H9 (cell line): ENCODE measurements at regions not wholly inside any gene's neighbourhood (a gene's known extent, or its start where the extent isn't known, plus 50 kb on each side); places are given as distances from the start of the nearest gene placed in this dataset.

ENCODE experiments used
- DNase-seq: peaks from one replicate; pipeline ENCODE4 v3.0.0-alpha.2; 2017
- H2AFZ ChIP-seq: one replicate; pipeline ENCODE4 v1.6.1; 2013; ENCODE audit warnings: mild to moderate bottlenecking, low read length, control low read depth, moderate library complexity
- H2AK5ac ChIP-seq: 2 replicates; pipeline ENCODE4 v1.6.1; 2013; ENCODE audit warnings: low read length, control low read depth, mixed read lengths; ENCODE audit not compliant: insufficient read length
- H2BK120ac ChIP-seq: one replicate; pipeline ENCODE4 v1.6.1; 2013; ENCODE audit warnings: low read depth, mild to moderate bottlenecking, low read length, control low read depth, inconsistent platforms; ENCODE audit not compliant: poor library complexity, severe bottlenecking
- H2BK12ac ChIP-seq: 2 replicates; pipeline ENCODE4 v1.6.1; 2013; ENCODE audit warnings: low read length, control low read depth, mixed read lengths, low read depth; ENCODE audit not compliant: insufficient read length
- H2BK15ac ChIP-seq: 2 replicates; pipeline ENCODE4 v1.6.1; 2013; ENCODE audit warnings: low read depth, low read length, control low read depth
- H2BK20ac ChIP-seq: one replicate; pipeline ENCODE4 v1.6.1; 2013; ENCODE audit warnings: low read depth, mild to moderate bottlenecking, low read length, control low read depth, inconsistent platforms; ENCODE audit not compliant: poor library complexity, severe bottlenecking
- H2BK5ac ChIP-seq: 2 replicates; pipeline ENCODE4 v1.6.1; 2013; ENCODE audit warnings: low read length, control low read depth, mixed read lengths; ENCODE audit not compliant: insufficient read length
- H3K14ac ChIP-seq: 2 replicates; pipeline ENCODE4 v1.6.1; 2013; ENCODE audit warnings: low read length, control low read depth; ENCODE audit not compliant: insufficient read depth
- H3K18ac ChIP-seq: 2 replicates; pipeline ENCODE4 v1.6.1; 2013; ENCODE audit warnings: low read depth, mild to moderate bottlenecking, mixed read lengths, low read length, control low read depth; ENCODE audit not compliant: insufficient read length
- H3K23ac ChIP-seq: 2 replicates; pipeline ENCODE4 v1.6.1; 2013; ENCODE audit warnings: low read length, control low read depth, mixed read lengths, low read depth; ENCODE audit not compliant: insufficient read length
- H3K23me2 ChIP-seq: 2 replicates; pipeline ENCODE4 v1.6.1; 2013; ENCODE audit warnings: low read depth, mild to moderate bottlenecking, mixed read lengths, low read length, control low read depth; ENCODE audit not compliant: insufficient read length, poor library complexity, severe bottlenecking
- H3K27ac ChIP-seq: 2 replicates; pipeline ENCODE4 v1.5.1; 2013; ENCODE audit warnings: low read length, control low read depth, mixed read lengths, low read depth; ENCODE audit not compliant: insufficient read length
- H3K27me3 ChIP-seq: 2 replicates; pipeline ENCODE4 v1.6.1; 2013; ENCODE audit warnings: low read length, control low read depth, inconsistent platforms; ENCODE audit not compliant: insufficient read depth
- H3K4ac ChIP-seq: 2 replicates; pipeline ENCODE4 v1.6.1; 2013; ENCODE audit warnings: low read depth, mild to moderate bottlenecking, control low read depth, inconsistent platforms, low read length, moderate library complexity
- H3K4me1 ChIP-seq: 2 replicates; pipeline ENCODE4 v1.6.1; 2013; ENCODE audit warnings: low read length, control low read depth, inconsistent platforms; ENCODE audit not compliant: insufficient read depth
- H3K4me2 ChIP-seq: 2 replicates; pipeline ENCODE4 v1.6.1; 2013; ENCODE audit warnings: low read length, control low read depth, mixed read lengths; ENCODE audit not compliant: insufficient read length, insufficient read depth
- H3K56ac ChIP-seq: 2 replicates; pipeline ENCODE4 v1.6.1; 2013; ENCODE audit warnings: low read depth, mild to moderate bottlenecking, mixed read lengths, low read length, control low read depth; ENCODE audit not compliant: insufficient read length
- H3K79me1 ChIP-seq: 2 replicates; pipeline ENCODE4 v1.6.1; 2013; ENCODE audit warnings: low read depth, mild to moderate bottlenecking, moderate library complexity, low read length, control low read depth, inconsistent platforms; ENCODE audit not compliant: insufficient read depth, poor library complexity, severe bottlenecking
- H3K79me2 ChIP-seq: 2 replicates; pipeline ENCODE4 v1.6.1; 2013; ENCODE audit warnings: low read length, control low read depth, inconsistent platforms; ENCODE audit not compliant: insufficient read depth
- H3K9ac ChIP-seq: 2 replicates; pipeline ENCODE4 v1.6.1; 2013; ENCODE audit warnings: low read length, control low read depth, mixed read lengths; ENCODE audit not compliant: insufficient read length; ENCODE audit errors: extremely low read depth
- H3K9me3 ChIP-seq: one replicate; pipeline ENCODE4 v1.6.1; 2013; ENCODE audit warnings: low read depth, low read length, inconsistent platforms; ENCODE audit not compliant: control insufficient read depth
- H3T11ph ChIP-seq: one replicate; pipeline ENCODE4 v1.6.1; 2013; ENCODE audit warnings: mild to moderate bottlenecking, low read length, control low read depth, inconsistent platforms
- H4K20me1 ChIP-seq: one replicate; pipeline ENCODE4 v1.6.1; 2013; ENCODE audit not compliant: control insufficient read depth, insufficient read length, insufficient read depth
- H4K5ac ChIP-seq: 2 replicates; pipeline ENCODE4 v1.6.1; 2013; ENCODE audit warnings: low read depth, mild to moderate bottlenecking, mixed read lengths, low read length, control low read depth; ENCODE audit not compliant: insufficient read length
- H4K8ac ChIP-seq: replicated peaks from 2 replicates; pipeline ENCODE4 v1.6.1; 2013; ENCODE audit warnings: low read length, control low read depth, mixed read lengths, low read depth; ENCODE audit not compliant: insufficient read length
- H4K91ac ChIP-seq: 2 replicates; pipeline ENCODE4 v1.6.1; 2013; ENCODE audit warnings: low read depth, mild to moderate bottlenecking, moderate library complexity, mixed read lengths, low read length, control low read depth; ENCODE audit not compliant: insufficient read length
- H3K27ac Mint-ChIP-seq, 3 experiments: 2 replicates in 2 of 3; 3 replicates in 1 of 3; pipeline ENCODE4 v1.8.0; 2020 to 2021; ENCODE audit warnings: mixed read lengths in 3 of 3, mild to moderate bottlenecking in 1 of 3, moderate library complexity in 1 of 3
- H3K27me3 Mint-ChIP-seq: 2 replicates; pipeline ENCODE4 v1.8.0; 2021; ENCODE audit warnings: low read depth, mild to moderate bottlenecking, moderate library complexity, mixed read lengths
- H3K36me3 Mint-ChIP-seq, 3 experiments: 2 replicates in 2 of 3; 3 replicates in 1 of 3; pipeline ENCODE4 v1.8.0; 2020 to 2021; ENCODE audit warnings: low read depth in 3 of 3, mixed read lengths in 3 of 3; ENCODE audit not compliant: insufficient read depth in 1 of 3
- H3K4me1 Mint-ChIP-seq, 2 experiments: 2 replicates each; pipeline ENCODE4 v1.8.0; 2020; ENCODE audit warnings: mixed read lengths in 2 of 2
- H3K4me3 Mint-ChIP-seq, 2 experiments: 2 replicates in 1 of 2; 3 replicates in 1 of 2; pipeline ENCODE4 v1.8.0; 2020 to 2021; ENCODE audit warnings: mild to moderate bottlenecking in 2 of 2, mixed read lengths in 2 of 2, moderate library complexity in 1 of 2
- H3K9me3 Mint-ChIP-seq, 2 experiments: 2 replicates in 1 of 2; 3 replicates in 1 of 2; pipeline ENCODE4 v1.8.0; 2020; ENCODE audit warnings: mild to moderate bottlenecking in 2 of 2, mixed read lengths in 2 of 2, moderate library complexity in 1 of 2
- WGBS: extraction: QIAGEN DNeasy Blood & Tissue Kit; methylation state at CpG from one replicate; pipeline ENCODE4 v1.1.7; 2013; ENCODE audit warnings: missing lambda C conversion rate, low lambda C conversion rate, mixed read lengths; ENCODE audit not compliant: insufficient read length; ENCODE audit errors: extremely low coverage; 5-methylcytosine and 5-hydroxymethylcytosine counted together
- TF ChIP-seq, protein P1 (sequence below): fragments of 200-600 bp; sonication (generic); conservative IDR thresholded peaks from 3 replicates; pipeline ENCODE4 v1.8.0; 2021; ENCODE audit warnings: antibody characterized with exemption, mild to moderate bottlenecking

DNA sequence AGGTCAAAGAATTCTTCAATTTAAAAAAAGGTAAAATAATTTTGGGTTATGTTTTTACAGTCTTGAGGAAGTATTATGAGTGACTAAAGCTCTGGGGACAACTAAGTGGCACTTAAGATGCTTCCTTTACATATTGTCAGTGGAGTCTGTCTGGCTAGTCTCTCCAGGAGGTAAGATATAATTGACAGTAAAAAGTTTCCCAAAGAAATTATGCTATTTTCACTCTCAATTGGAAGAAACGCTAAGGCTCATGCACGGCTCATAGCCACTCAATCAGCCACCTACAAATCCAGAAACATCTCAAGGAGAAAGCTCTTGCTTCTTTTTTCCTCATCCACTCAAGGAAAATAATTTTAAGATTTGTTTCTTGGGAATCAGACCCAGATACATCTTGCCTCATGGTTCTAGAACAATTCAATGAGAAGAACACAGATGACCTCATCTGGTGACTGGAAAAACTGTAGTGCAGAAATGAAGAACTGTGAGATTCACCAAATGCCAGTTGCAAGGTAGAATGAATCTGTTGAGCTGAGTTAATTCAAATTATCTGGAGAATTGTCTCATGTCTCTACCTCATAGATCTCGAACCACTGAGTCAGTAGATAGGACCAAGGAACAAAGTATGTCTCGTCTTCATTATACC is 252.9 kb downstream of the TPBG start:
- Mint-ChIP-seq H3K36me3 (no peaks in the 10 kb centered on the region), H3K27me3 (no peaks in the 10 kb centered on the region), H3K27ac (no peak overlapping the region; a peak in 1 of 7 replicates), H3K4me1 (0 out of 4 replicates have a peak, but pooled peaks cover 0 to 2% of the 10 kb centered on the region in 2 experiments), H3K4me3 (no peak overlapping the region), H3K9me3 (no peaks in the 10 kb centered on the region)
- no peak overlapping the region for H3K56ac ChIP-seq
- H3K23ac ChIP-seq: no peak overlapping the region
- H3K79me1 ChIP-seq: no peaks in the 10 kb centered on the region
- no peak overlapping the region for H3K9ac ChIP-seq
- H4K20me1 ChIP-seq: no peaks in the 10 kb centered on the region
- TF ChIP-seq, protein P1, sequence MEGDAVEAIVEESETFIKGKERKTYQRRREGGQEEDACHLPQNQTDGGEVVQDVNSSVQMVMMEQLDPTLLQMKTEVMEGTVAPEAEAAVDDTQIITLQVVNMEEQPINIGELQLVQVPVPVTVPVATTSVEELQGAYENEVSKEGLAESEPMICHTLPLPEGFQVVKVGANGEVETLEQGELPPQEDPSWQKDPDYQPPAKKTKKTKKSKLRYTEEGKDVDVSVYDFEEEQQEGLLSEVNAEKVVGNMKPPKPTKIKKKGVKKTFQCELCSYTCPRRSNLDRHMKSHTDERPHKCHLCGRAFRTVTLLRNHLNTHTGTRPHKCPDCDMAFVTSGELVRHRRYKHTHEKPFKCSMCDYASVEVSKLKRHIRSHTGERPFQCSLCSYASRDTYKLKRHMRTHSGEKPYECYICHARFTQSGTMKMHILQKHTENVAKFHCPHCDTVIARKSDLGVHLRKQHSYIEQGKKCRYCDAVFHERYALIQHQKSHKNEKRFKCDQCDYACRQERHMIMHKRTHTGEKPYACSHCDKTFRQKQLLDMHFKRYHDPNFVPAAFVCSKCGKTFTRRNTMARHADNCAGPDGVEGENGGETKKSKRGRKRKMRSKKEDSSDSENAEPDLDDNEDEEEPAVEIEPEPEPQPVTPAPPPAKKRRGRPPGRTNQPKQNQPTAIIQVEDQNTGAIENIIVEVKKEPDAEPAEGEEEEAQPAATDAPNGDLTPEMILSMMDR: 0 out of 3 replicates have a peak, but pooled peaks have one; percentile 17
- H4K8ac ChIP-seq: no peak overlapping the region
- no peak overlapping the region for H3K4me2 ChIP-seq
- H2BK20ac ChIP-seq: no peak overlapping the region
- no peak overlapping the region for H2BK5ac ChIP-seq
- H2BK120ac ChIP-seq: no peak overlapping the region
- no peak overlapping the region for H3K18ac ChIP-seq
- H2AFZ ChIP-seq: no peak overlapping the region
- H3K23me2 ChIP-seq: no peaks in the 10 kb centered on the region
- H2BK15ac ChIP-seq: no peak overlapping the region
- no peaks in the 10 kb centered on the region for H3K4me1 ChIP-seq
- H2AK5ac ChIP-seq: no peak overlapping the region
- H4K5ac ChIP-seq: no peak overlapping the region
- no peak overlapping the region for H2BK12ac ChIP-seq
- no peak for DNase-seq
- WGBS: no CpG with 5 or more reads among the region's 4 CpGs
- no peak overlapping the region for H3T11ph ChIP-seq
- H3K9me3 ChIP-seq: no peaks in the 10 kb centered on the region
- H4K91ac ChIP-seq: no peak overlapping the region
- no peak overlapping the region for H3K14ac ChIP-seq
- no peak overlapping the region for H3K4ac ChIP-seq
- H3K79me2 ChIP-seq: no peaks in the 10 kb centered on the region
- no peak overlapping the region for H3K27ac ChIP-seq
- H3K27me3 ChIP-seq: no peaks in the 10 kb centered on the region
